GM12878 (cell line): ENCODE measurements at regions not wholly inside any gene's neighbourhood (a gene's known extent, or its start where the extent isn't known, plus 50 kb on each side); places are given as distances from the start of the nearest gene placed in this dataset.

Source experiments
- ATAC-seq: fragments of 200-7000 bp; cut with Tn5 transposase; 3 replicates; pipeline ENCODE4 v1.9.1; 2020; ENCODE audit warnings: mild to moderate bottlenecking, moderate library complexity
- BruUV-seq: library from RNA; stranded (reverse); fragments of 400-500 nt; replicated peaks from 2 replicates; lab custom pipeline; 2021; lab: Mats Ljungman, UMichigan
- CTCF ChIA-PET: fragments of 300-600 bp; sonication (Branson Sonifier 250); formaldehyde crosslinking; extraction: SDS; loops from one replicate; lab custom pipeline; 2021; ENCODE audit warnings: inconsistent platforms; lab: Yijun Ruan, JAX
- POLR2A ChIA-PET: fragments of 350-600 bp; formaldehyde crosslinking; extraction: SDS; loops from one replicate; lab custom pipeline; 2021; ENCODE audit warnings: inconsistent platforms; lab: Charles Lee
- RAD21 ChIA-PET: fragments of 300-600 bp; sonication (Branson Sonifier 250); formaldehyde crosslinking; loops from one replicate; lab custom pipeline; 2023; ENCODE audit warnings: antibody characterized with exemption; ENCODE audit not compliant: unreplicated experiment; lab: Charles Lee
- SMC1A ChIA-PET: fragments of 300-600 bp; sonication (Branson Sonifier 250); formaldehyde crosslinking; loops from one replicate; lab custom pipeline; 2023; ENCODE audit not compliant: unreplicated experiment, uncharacterized antibody; lab: Charles Lee
- DNase-seq: peaks from one replicate; pipeline ENCODE4 v3.0.0-alpha.2; 2011; ENCODE audit warnings: low read depth, low spot score
- FAIRE-seq: peaks from 3 replicates; lab custom pipeline; 2011; peaks lifted over from hg19 to GRCh38; lab: Jason Lieb, UNC
- H2AFZ ChIP-seq: 2 replicates; pipeline ENCODE4 v1.6.0; 2011; ENCODE audit warnings: low read depth, low read length, control low read depth; ENCODE audit not compliant: control insufficient read depth
- H3K27ac ChIP-seq: 2 replicates; pipeline ENCODE4 v1.5.1; 2011; ENCODE audit warnings: control low read depth; ENCODE audit not compliant: control insufficient read depth, insufficient read depth
- H3K27me3 ChIP-seq, 2 experiments: replicated peaks in 1 of 2; 2 replicates each; pipeline versions ENCODE4 v1.6.0 to v1.6.1; 2011; ENCODE audit warnings: low read length in 1 of 2; ENCODE audit not compliant: control insufficient read depth in 2 of 2, insufficient read depth in 2 of 2
- H3K36me3 ChIP-seq, 2 experiments: 2 replicates each; pipeline ENCODE4 v1.5.1; 2011; ENCODE audit warnings: low read length in 1 of 2; ENCODE audit not compliant: control insufficient read depth in 2 of 2, insufficient read depth in 2 of 2
- H3K4me1 ChIP-seq: 2 replicates; pipeline ENCODE4 v1.6.1; 2011; ENCODE audit warnings: mild to moderate bottlenecking, low read length, moderate library complexity, mixed read lengths; ENCODE audit not compliant: control insufficient read depth, insufficient read depth
- H3K4me2 ChIP-seq: 2 replicates; pipeline ENCODE4 v1.6.0; 2011; ENCODE audit warnings: control low read depth; ENCODE audit not compliant: control insufficient read depth, insufficient read depth
- H3K4me3 ChIP-seq: fragments of 200-600 bp; sonication (generic); 2 replicates; pipeline ENCODE4 v1.5.1; 2016
- H3K79me2 ChIP-seq: 2 replicates; pipeline ENCODE4 v1.6.0; 2011; ENCODE audit warnings: low read length; ENCODE audit not compliant: control insufficient read depth, insufficient read depth
- H3K9ac ChIP-seq: 2 replicates; pipeline ENCODE4 v1.8.0; 2011; ENCODE audit warnings: low read length, control low read depth, mixed read lengths; ENCODE audit not compliant: control insufficient read depth, insufficient read depth
- H3K9me3 ChIP-seq: replicated peaks from 3 replicates; pipeline ENCODE4 v1.5.1; 2011; ENCODE audit warnings: mild to moderate bottlenecking, low read length; ENCODE audit not compliant: control insufficient read depth, insufficient read depth
- H4K20me1 ChIP-seq: 2 replicates; pipeline ENCODE4 v1.6.0; 2011; ENCODE audit not compliant: control insufficient read depth, insufficient read depth
- ASH2L ChIP-seq: fragments of 300-600, 200-600 bp; sonication (generic); IDR thresholded peaks from 2 replicates; pipeline ENCODE4 v1.6.1; 2017; ENCODE audit warnings: low read depth, mild to moderate bottlenecking, borderline replicate concordance
- BCL11A ChIP-seq: IDR thresholded peaks from 2 replicates; pipeline ENCODE4 v1.6.1; 2011; ENCODE audit warnings: low read depth, low read length
- CBX5 ChIP-seq: sonication (generic); IDR thresholded peaks from 2 replicates; pipeline ENCODE4 v1.6.1; 2016; ENCODE audit warnings: low read depth, moderate library complexity, mild to moderate bottlenecking, inconsistent platforms
- DPF2 ChIP-seq: fragments of 450-650 bp; IDR thresholded peaks from 2 replicates; pipeline ENCODE4 v1.6.1; 2017; ENCODE audit warnings: mild to moderate bottlenecking
- FOS ChIP-seq: IDR thresholded peaks from 3 replicates; pipeline ENCODE4 v1.6.1; 2011; ENCODE audit warnings: borderline replicate concordance; ENCODE audit not compliant: insufficient read length; ENCODE audit errors: extremely low read depth
- IKZF1 ChIP-seq: fragments of 450-650 bp; conservative IDR thresholded peaks from 2 replicates; pipeline ENCODE4 v1.6.1; 2017; ENCODE audit warnings: antibody characterized with exemption, mild to moderate bottlenecking
- IKZF2 ChIP-seq, 2 experiments: fragments of 450-650 bp; IDR thresholded peaks; 2 replicates each; pipeline ENCODE4 v1.6.1; 2017; ENCODE audit warnings: mild to moderate bottlenecking in 2 of 2, moderate library complexity in 2 of 2
- JUNB ChIP-seq: IDR thresholded peaks from 2 replicates; pipeline ENCODE4 v1.6.1; 2016; ENCODE audit warnings: antibody characterized with exemption, mild to moderate bottlenecking
- NR2C2 ChIP-seq: IDR thresholded peaks from 2 replicates; pipeline ENCODE4 v1.6.1; 2011; ENCODE audit warnings: borderline replicate concordance, low read depth; ENCODE audit not compliant: control insufficient read depth, insufficient read length
- SIN3A ChIP-seq: IDR thresholded peaks from 2 replicates; pipeline ENCODE4 v1.6.1; 2012; ENCODE audit warnings: low read depth, low read length, improper control_type of control experiment
- YBX1 ChIP-seq: fragments of 450-650 bp; IDR thresholded peaks from 2 replicates; pipeline ENCODE4 v1.6.1; 2016; ENCODE audit warnings: antibody characterized with exemption
- WGBS: methylation state at CpG from one replicate; pipeline ENCODE4 v1.1.6; 2016; ENCODE audit warnings: low lambda C conversion rate; ENCODE audit not compliant: insufficient replicate concordance, insufficient coverage; ENCODE audit errors: missing lambda C conversion rate; 5-methylcytosine and 5-hydroxymethylcytosine counted together
- in situ Hi-C: fragments of 300-500 bp; cut with MboI; formaldehyde crosslinking; loops from 9 replicates; pipeline ENCODE4 v1.14.3; 2018; ENCODE audit warnings: mixed read lengths
- intact Hi-C: fragments of 100-400 bp; cut with micrococcal nuclease; formaldehyde crosslinking; loops from one replicate; pipeline ENCODE4 v1.14.2; 2022; ENCODE audit not compliant: unreplicated experiment
- TF ChIP-seq, protein P1 (sequence below): IDR thresholded peaks from 2 replicates; pipeline ENCODE4 v1.6.1; 2012; ENCODE audit warnings: low read depth, low read length, improper control_type of control experiment

- intact Hi-C loops = no loop called here
- 0 out of 4 replicates have a peak, but pooled peaks cover 0 to 3% of the 10 kb centered on the region in 2 experiments for H3K27me3 ChIP-seq
- WGBS = 20% methylated on average over 6 of the region's 6 CpGs
- BruUV-seq = no TSS peak
- ChIA-PET SMC1A (no interaction called here), CTCF (no interaction called here), RAD21 (no interaction called here), POLR2A (no interaction called here)
- H3K36me3 ChIP-seq = no peaks in the 10 kb centered on the region
- no peaks in the 10 kb centered on the region for H4K20me1 ChIP-seq
- no peak overlapping the region for H3K4me2 ChIP-seq
- H3K9me3 ChIP-seq = no peaks in the 10 kb centered on the region; the same call in 2 of the 3 replicates
- no peak overlapping the region for H3K9ac ChIP-seq
- in situ Hi-C loops = no loop called here
- no peak overlapping the region for H2AFZ ChIP-seq
- H3K4me3 ChIP-seq = no peak overlapping the region
- no peak for DNase-seq
- no peaks in the 10 kb centered on the region for H3K79me2 ChIP-seq
- FAIRE-seq = no peak
- no peak overlapping the region for H3K27ac ChIP-seq
- no peak for ATAC-seq
- H3K4me1 ChIP-seq = no peaks in the 10 kb centered on the region
- no peak for TF ChIP-seq BCL11A
These were observed 82.2 kb downstream of the ICOS start for GRCh38 chr2:204018717-204019116.

DNA sequence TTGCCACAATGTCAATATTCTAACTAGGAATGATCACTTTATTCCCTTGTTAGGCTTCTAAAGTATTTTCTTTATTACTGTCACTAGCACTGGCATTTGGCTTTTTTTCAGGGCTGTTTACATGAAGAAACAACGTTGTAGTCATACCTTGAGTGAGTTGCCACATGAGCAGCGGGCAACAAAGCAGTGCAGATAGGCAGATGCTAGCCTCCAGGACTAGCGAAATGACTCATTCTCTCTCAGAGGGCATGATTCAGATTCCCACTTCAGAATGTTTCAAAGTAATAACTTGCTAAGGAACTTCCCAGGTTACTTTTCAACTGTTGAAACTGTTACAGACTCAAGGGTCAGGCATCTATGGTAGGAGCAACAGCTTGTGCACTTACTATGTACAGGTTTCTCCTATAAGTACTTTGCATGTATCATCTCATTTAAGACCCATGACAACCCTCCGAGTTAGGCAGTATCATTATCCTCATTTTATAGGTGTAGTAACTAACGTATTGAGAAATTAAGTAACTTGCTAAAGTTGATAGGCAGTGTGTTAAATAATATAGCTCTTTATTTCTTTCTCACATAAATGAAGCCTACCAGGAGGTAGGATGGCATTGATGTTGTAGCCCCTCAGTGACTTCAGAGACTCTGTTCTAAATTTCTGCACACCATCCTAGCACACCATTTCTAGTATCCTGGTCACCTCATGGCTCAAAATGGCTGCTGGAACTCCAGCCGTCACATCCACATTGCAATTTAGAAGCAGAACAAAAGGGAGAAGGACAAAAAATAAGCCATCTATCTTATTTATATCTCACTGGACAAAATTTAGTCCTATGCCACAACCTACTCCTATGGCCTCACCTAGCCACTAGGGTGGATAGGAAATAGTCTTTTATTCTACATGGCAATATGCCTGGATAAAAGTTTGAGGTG is 83.3 kb downstream of the ICOS start:
- Histone ChIP-seq H3K79me2 (no peaks in the 10 kb centered on the region), H3K27me3 (0 out of 4 replicates have a peak, but pooled peaks cover 0 to 3% of the 10 kb centered on the region in 2 experiments), H3K4me1 (no peaks in the 10 kb centered on the region), H2AFZ (no peak overlapping the region)
- DNase-seq = peak; percentile 58
- peak; percentile 82 for ATAC-seq
- intact Hi-C loops = no loop called here
- CTCF ChIA-PET = no interaction called here
- WGBS = 16% methylated on average over 6 of the region's 6 CpGs
- SMC1A ChIA-PET = interaction anchor here (0.8 kb wide), 1 partner anchor 329 kb away, joined by 3 read pairs; no protein-coding TSS in a partner anchor
- TF ChIP-seq CBX5 (no peak), JUNB (peak; percentile 18; the same call in 1 of the 2 replicates), DPF2 (peak; percentile 25; the same call in 1 of the 2 replicates), SIN3A (no peak), YBX1 (no peak), ASH2L (no peak), NR2C2 (no peak), IKZF2 (IDR thresholded peaks at IDR 0.05) (peak in 1 of 2 experiments; percentile 22; a peak in 1 of 4 replicates), IKZF1 (0 out of 2 replicates have a peak, but pooled peaks have one; percentile 32), FOS (no peak)
- TF ChIP-seq, protein P1, sequence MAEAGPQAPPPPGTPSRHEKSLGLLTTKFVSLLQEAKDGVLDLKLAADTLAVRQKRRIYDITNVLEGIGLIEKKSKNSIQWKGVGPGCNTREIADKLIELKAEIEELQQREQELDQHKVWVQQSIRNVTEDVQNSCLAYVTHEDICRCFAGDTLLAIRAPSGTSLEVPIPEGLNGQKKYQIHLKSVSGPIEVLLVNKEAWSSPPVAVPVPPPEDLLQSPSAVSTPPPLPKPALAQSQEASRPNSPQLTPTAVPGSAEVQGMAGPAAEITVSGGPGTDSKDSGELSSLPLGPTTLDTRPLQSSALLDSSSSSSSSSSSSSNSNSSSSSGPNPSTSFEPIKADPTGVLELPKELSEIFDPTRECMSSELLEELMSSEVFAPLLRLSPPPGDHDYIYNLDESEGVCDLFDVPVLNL = no peak
- TF ChIP-seq, all 136 proteins: peak for 4
- Histone ChIP-seq H3K9ac (no peak overlapping the region), H3K9me3 (no peaks in the 10 kb centered on the region; the same call in 2 of the 3 replicates), H3K27ac (no peak overlapping the region), H3K36me3 (no peaks in the 10 kb centered on the region), H3K4me3 (no peak overlapping the region), H3K4me2 (no peak overlapping the region), H4K20me1 (no peaks in the 10 kb centered on the region)
- ChIA-PET RAD21 (no interaction called here), POLR2A (no interaction called here)
- BruUV-seq = no TSS peak
- in situ Hi-C loops = no loop called here
- no peak for FAIRE-seq
